ENCODE measurements at regions not wholly inside any gene's neighbourhood (a gene's known extent, or its start where the extent isn't known, plus 50 kb on each side); places are given as distances from the start of the nearest gene placed in this dataset.

GRCh38 chr12:16719713-16720416, 113.9 kb upstream of the LMO3 start:
- Mint-ChIP-seq H3K9me3 (no peaks in the 10 kb centered on the region), H3K27me3 (ENCODE audit: low read depth) (no peaks in the 10 kb centered on the region), H3K4me3 (no peak overlapping the region), H3K27ac (no peak overlapping the region), H3K4me1 (no peaks in the 10 kb centered on the region), H3K36me3 (ENCODE audit: low read depth) (no peaks in the 10 kb centered on the region)
- no peak for TF ChIP-seq CTCF (IDR thresholded peaks at IDR 0.05; ENCODE audit: unreplicated experiment in 3 of 3)

GRCh38 chr12:16716928-16717327, 111.0 kb upstream of the LMO3 start:
- TF ChIP-seq CTCF (IDR thresholded peaks at IDR 0.05; ENCODE audit: unreplicated experiment in 3 of 3), result no peak
- Mint-ChIP-seq H3K36me3 (ENCODE audit: low read depth) (no peaks in the 10 kb centered on the region), H3K4me3 (no peak overlapping the region), H3K27ac (no peak overlapping the region), H3K27me3 (ENCODE audit: low read depth) (no peaks in the 10 kb centered on the region), H3K4me1 (no peaks in the 10 kb centered on the region), H3K9me3 (no peaks in the 10 kb centered on the region)

- H3K36me3 Mint-ChIP-seq (ENCODE audit: low read depth), result no peaks in the 10 kb centered on the region
- no peak for TF ChIP-seq CTCF (IDR thresholded peaks at IDR 0.05; ENCODE audit: unreplicated experiment in 3 of 3)
- H3K4me3 Mint-ChIP-seq, result no peak overlapping the region
- no peak overlapping the region for H3K27ac Mint-ChIP-seq
- H3K9me3 Mint-ChIP-seq, result peaks cover 2% of the 10 kb centered on the region
- no peaks in the 10 kb centered on the region for H3K27me3 Mint-ChIP-seq (ENCODE audit: low read depth)
- no peaks in the 10 kb centered on the region for H3K4me1 Mint-ChIP-seq
Measured at GRCh38 chr12:16692099-16692498, 86.1 kb upstream of the LMO3 start.

- TF ChIP-seq CTCF (IDR thresholded peaks at IDR 0.05; ENCODE audit: unreplicated experiment in 3 of 3), result no peak
- H3K4me1 Mint-ChIP-seq, result no peaks in the 10 kb centered on the region
- no peaks in the 10 kb centered on the region for H3K27me3 Mint-ChIP-seq (ENCODE audit: low read depth)
- no peaks in the 10 kb centered on the region for H3K36me3 Mint-ChIP-seq (ENCODE audit: low read depth)
- peaks cover 2% of the 10 kb centered on the region for H3K9me3 Mint-ChIP-seq
- H3K4me3 Mint-ChIP-seq, result no peak overlapping the region
- H3K27ac Mint-ChIP-seq, result no peak overlapping the region
Measured at GRCh38 chr12:16691624-16692023, 85.7 kb upstream of the LMO3 start.

GRCh38 chr12:16688200-16688599, 82.2 kb upstream of the LMO3 start:
- no peak for TF ChIP-seq CTCF (IDR thresholded peaks at IDR 0.05; ENCODE audit: unreplicated experiment in 3 of 3)
- no peaks in the 10 kb centered on the region for H3K36me3 Mint-ChIP-seq (ENCODE audit: low read depth)
- H3K4me3 Mint-ChIP-seq, result no peak overlapping the region
- H3K27me3 Mint-ChIP-seq (ENCODE audit: low read depth), result no peaks in the 10 kb centered on the region
- no peaks in the 10 kb centered on the region for H3K9me3 Mint-ChIP-seq
- H3K4me1 Mint-ChIP-seq, result no peaks in the 10 kb centered on the region
- H3K27ac Mint-ChIP-seq, result no peak overlapping the region

GRCh38 chr12:16685107-16685506, 79.1 kb upstream of the LMO3 start:
- H3K27me3 Mint-ChIP-seq (ENCODE audit: low read depth), result no peaks in the 10 kb centered on the region
- no peak overlapping the region for H3K27ac Mint-ChIP-seq
- H3K36me3 Mint-ChIP-seq (ENCODE audit: low read depth), result no peaks in the 10 kb centered on the region
- no peaks in the 10 kb centered on the region for H3K9me3 Mint-ChIP-seq
- TF ChIP-seq CTCF (IDR thresholded peaks at IDR 0.05; ENCODE audit: unreplicated experiment in 3 of 3), result no peak
- H3K4me1 Mint-ChIP-seq, result no peaks in the 10 kb centered on the region
- no peak overlapping the region for H3K4me3 Mint-ChIP-seq

Data from nephron (organoid).